LNCAP (cell line): ENCODE measurements at regions not wholly inside any gene's neighbourhood (a gene's known extent, or its start where the extent isn't known, plus 50 kb on each side); places are given as distances from the start of the nearest gene placed in this dataset.

ENCODE experiments used
- TF ChIP-seq, protein P1 (sequence below): fragments of 450-650 bp; IDR thresholded peaks from 2 replicates; pipeline ENCODE4 v1.5.1; 2017; ENCODE audit warnings: mild to moderate bottlenecking

DNA sequence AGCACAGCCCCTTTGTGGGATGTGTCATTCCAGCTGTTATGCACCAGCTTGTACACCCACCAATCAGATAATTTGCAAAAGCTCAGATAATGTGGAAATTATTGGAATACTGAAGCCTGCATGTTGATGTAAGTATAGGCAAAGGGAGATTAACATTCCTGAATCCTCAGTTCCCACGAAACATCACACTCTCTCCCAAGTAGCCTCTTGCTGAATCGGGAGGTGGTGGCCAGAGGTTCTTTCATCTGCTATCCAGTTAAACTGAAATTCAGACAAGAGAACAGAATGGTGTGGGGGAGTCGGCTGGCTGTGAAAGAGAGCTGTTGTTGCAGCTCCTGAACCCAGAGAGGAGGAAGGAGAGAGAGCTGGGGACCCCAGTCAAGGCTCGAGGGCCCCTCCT is 170.9 kb downstream of the ZBTB18 start:
- TF ChIP-seq, protein P1, sequence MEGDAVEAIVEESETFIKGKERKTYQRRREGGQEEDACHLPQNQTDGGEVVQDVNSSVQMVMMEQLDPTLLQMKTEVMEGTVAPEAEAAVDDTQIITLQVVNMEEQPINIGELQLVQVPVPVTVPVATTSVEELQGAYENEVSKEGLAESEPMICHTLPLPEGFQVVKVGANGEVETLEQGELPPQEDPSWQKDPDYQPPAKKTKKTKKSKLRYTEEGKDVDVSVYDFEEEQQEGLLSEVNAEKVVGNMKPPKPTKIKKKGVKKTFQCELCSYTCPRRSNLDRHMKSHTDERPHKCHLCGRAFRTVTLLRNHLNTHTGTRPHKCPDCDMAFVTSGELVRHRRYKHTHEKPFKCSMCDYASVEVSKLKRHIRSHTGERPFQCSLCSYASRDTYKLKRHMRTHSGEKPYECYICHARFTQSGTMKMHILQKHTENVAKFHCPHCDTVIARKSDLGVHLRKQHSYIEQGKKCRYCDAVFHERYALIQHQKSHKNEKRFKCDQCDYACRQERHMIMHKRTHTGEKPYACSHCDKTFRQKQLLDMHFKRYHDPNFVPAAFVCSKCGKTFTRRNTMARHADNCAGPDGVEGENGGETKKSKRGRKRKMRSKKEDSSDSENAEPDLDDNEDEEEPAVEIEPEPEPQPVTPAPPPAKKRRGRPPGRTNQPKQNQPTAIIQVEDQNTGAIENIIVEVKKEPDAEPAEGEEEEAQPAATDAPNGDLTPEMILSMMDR: no peak

DNA sequence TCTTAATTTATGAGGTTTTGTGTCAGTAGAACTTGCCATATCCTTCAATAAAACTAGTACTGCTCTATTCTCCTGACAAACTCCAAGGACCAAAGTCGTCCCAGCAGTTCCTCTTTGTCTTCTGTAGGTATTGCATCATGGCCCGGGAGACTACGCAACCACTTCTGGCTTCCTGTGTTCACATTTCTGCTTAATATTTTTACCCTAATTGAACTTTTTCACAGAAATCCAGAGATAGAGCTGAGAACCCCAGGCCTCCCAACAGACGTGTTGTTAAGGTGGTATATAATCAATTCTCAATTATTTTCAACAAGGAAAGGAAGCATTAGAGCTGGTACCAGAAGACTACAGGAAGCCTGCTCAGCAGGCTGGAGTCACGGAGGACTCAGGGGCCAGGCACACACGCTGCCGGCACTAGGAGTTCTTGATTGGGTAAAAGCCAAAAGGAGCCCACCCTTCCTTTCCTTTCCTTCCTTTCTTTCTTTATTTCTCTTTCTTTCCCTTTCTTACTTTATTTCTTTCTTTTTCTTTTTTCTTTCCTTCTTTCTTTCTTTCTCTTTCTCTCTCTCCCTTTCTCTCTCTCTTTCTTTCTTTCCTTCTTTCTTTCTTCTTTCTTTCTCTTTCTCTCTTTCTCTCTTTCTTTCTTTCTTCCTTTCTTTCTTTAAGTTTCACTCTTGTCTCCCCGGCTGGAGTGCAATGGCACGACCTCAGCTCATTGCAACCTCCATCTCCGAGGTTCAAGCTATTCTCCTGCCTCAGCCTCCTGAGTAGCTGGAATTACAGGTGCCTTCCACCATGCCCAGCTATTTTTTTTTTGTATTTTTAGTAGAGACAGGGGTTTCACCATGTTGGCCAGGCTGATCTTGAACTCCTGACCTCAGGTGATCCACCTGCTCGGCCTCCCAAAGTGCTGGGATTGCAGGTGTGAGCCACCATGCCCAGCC is 173.7 kb downstream of the ZBTB18 start:
- TF ChIP-seq, protein P1: no peak

DNA sequence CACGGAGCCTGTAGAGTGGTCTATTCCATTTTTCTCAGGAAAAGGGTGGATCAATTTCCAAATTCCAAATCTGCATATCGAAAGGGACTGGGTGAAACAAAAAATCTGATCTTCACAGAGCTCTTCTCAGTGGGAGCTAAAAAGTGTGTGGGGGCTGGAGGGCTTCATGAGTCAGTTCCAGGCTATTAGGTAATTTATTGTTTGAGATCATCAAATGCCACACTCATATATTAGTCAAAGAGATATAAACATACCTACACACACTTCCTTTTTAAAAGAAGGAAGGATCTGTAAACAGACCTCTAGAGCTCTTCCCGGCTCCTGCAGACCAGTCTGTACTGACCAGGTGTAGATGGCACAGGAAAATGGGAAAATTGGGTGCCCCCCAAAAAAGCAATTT is 175.4 kb downstream of the ZBTB18 start:
- TF ChIP-seq, protein P1: no peak

DNA sequence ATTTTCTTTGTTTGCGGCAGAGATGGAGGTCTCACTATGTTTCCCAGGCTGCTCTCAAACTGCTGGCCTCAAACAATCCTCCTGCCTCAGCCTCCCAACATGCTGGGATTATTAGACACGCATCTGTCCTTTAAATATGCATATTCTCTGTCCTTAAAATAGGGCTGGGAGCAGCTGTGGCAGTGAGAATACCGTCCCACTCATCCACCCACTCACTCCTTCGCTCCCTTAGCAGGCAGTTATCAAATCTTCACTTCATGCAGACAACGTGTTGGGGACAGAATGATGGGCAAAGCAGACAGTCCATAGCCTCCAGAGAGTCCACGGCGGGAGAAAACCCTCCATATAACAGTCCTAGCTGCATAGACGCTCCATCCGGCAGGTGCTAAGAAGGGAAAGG is 179.4 kb downstream of the ZBTB18 start:
- TF ChIP-seq, protein P1: no peak

DNA sequence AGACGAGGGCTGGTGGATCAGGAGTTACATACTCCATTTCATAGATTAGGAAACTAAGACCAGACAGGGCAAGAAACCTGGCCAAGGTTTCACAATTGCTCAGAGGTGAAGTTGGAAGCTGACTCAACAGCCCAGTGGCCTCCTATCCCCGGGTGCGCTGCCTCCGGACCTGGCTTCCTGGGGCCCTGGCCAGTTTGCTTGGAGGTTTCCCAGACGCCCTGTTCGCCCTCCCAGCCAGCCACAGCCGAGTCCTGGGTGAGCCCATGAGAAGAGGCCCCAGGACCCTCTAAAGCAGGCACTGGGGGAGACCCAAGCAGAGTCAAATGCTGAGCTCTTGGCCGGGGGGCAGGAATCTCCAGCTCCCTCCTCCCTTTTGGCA is 180.1 kb downstream of the ZBTB18 start:
- TF ChIP-seq, protein P1: no peak

DNA sequence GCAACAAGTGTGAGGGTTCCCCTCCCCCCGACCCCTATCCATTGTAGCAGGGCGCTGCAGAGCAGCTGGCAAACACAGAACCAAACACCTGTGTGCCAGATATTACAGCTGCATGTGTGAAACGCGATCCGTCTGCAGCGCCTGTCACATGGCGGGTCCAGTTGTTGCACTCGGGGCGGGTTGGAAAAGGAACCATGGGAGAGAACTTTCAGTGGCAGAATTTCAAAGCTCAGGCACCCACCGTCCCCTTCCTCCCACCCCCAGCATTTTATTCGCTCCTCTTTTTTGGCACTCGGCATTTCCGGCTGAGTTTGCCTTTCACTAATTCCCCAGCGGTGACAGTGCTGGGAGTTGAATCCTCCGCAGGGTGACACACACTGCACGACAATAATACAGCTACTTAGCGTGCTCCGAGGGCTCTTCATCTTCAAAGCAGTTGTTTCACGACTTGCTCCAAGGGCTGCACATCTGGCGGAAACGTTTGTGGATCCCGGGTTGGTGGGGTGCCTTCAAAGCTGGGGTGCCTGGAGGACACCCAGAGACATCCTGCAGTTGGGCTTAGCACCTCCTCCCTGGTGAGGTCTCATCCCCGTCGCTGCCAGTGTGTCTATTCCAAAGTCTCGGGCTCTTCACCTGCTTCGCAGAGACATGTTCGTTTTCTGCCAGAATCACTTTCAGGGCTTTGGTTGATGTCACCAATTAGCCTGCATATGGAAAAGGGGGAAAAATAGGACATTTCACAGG is 180.7 kb downstream of the ZBTB18 start:
- TF ChIP-seq, protein P1: no peak

DNA sequence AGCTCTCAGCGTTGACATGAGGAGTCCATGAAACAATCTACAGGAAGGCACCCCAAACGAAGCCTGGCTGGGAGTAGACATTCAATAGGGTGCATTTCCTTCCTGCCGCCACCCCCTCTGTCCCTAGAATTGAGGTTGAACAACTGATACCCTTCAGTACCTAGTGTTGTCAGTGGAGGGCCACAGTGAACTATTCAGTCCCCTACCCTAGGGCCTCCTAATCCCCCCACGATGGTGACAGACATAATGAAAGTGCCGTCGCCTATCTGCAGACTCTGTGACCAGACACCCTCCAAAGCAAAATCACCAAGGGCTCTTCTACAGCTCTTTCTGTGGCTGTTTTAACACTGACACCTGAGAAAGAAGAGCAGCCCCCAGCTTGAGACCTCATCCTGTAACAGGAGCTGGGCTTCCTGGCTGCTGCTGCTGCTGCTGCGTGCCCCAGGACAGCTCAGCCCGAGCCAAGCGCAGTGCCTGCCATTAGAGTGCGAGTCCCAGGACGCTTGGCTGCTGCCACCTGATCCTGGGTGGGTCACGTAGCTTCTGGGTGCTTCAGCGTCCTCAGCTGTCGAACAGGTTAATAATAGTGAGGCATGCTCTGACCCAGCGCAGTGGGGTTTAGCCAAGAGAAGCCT is 183.0 kb downstream of the ZBTB18 start:
- TF ChIP-seq, protein P1: no peak
